Jurkat, Clone E6-1 (cell line): ENCODE measurements at regions not wholly inside any gene's neighbourhood (a gene's known extent, or its start where the extent isn't known, plus 50 kb on each side); places are given as distances from the start of the nearest gene placed in this dataset.
"Not testable (repeated sequence)": the region's sequence is repeated elsewhere in the genome, so short reads cannot be mapped to it uniquely, and the experiment has no call there.

Source experiments
- DNase-seq: peaks from one replicate; pipeline ENCODE4 v3.0.0-alpha.2; 2011; ENCODE audit warnings: low read depth, low spot score
- H3K4me3 ChIP-seq: 2 replicates; pipeline ENCODE4 v1.5.1; 2011; ENCODE audit warnings: mild to moderate bottlenecking, low read length, control low read depth, moderate library complexity

GRCh38 chr1:80534606-80535360 lies 1266.0 kb upstream of the ADGRL2 start:
- no peak for DNase-seq
- no peak overlapping the region for H3K4me3 ChIP-seq

- no peak for DNase-seq
- H3K4me3 ChIP-seq = no peak overlapping the region
Observed at GRCh38 chr1:80533775-80534334, 1266.9 kb upstream of the ADGRL2 start.

- no peak overlapping the region for H3K4me3 ChIP-seq
- DNase-seq = no peak
Observed at GRCh38 chr1:80533093-80533492, 1267.6 kb upstream of the ADGRL2 start.

GRCh38 chr1:80531182-80531581 lies 1269.6 kb upstream of the ADGRL2 start:
- DNase-seq = peak; percentile 86
- no peak overlapping the region for H3K4me3 ChIP-seq

GRCh38 chr1:80529546-80529945 lies 1271.2 kb upstream of the ADGRL2 start:
- no peak overlapping the region for H3K4me3 ChIP-seq
- DNase-seq = no peak

GRCh38 chr1:80523861-80524260 lies 1276.9 kb upstream of the ADGRL2 start:
- DNase-seq = no peak
- no peak overlapping the region for H3K4me3 ChIP-seq

- DNase-seq, H3K4me3 ChIP-seq: not testable (repeated sequence)
Observed at GRCh38 chr1:80523071-80523470, 1277.7 kb upstream of the ADGRL2 start.

GRCh38 chr1:80520949-80521348 lies 1279.8 kb upstream of the ADGRL2 start:
- H3K4me3 ChIP-seq = no peak overlapping the region
- no peak for DNase-seq

GRCh38 chr1:80517062-80517461 lies 1283.7 kb upstream of the ADGRL2 start:
- DNase-seq = no peak
- no peak overlapping the region for H3K4me3 ChIP-seq

- H3K4me3 ChIP-seq = no peak overlapping the region
- no peak for DNase-seq
Observed at GRCh38 chr1:80509965-80510522, 1290.7 kb upstream of the ADGRL2 start.

GRCh38 chr1:80506216-80506615 lies 1294.5 kb upstream of the ADGRL2 start:
- no peak for DNase-seq
- no peak overlapping the region for H3K4me3 ChIP-seq

GRCh38 chr1:80498673-80499072 lies 1302.1 kb upstream of the ADGRL2 start:
- no peak overlapping the region for H3K4me3 ChIP-seq
- DNase-seq = no peak

GRCh38 chr1:80495806-80496205 lies 1304.9 kb upstream of the ADGRL2 start:
- no peak overlapping the region for H3K4me3 ChIP-seq
- DNase-seq = no peak

GRCh38 chr1:80472145-80472544 lies 1328.6 kb upstream of the ADGRL2 start:
- DNase-seq = no peak

GRCh38 chr1:80468356-80468755 lies 1332.4 kb upstream of the ADGRL2 start:
- DNase-seq = no peak
- H3K4me3 ChIP-seq = no peak overlapping the region

More at GRCh38 chr1:80472145-80472544, 1328.6 kb upstream of the ADGRL2 start:
- no peak overlapping the region for H3K4me3 ChIP-seq

GRCh38 chr1:80462006-80462405 lies 1338.7 kb upstream of the ADGRL2 start:
- no peak for DNase-seq
- H3K4me3 ChIP-seq = no peak overlapping the region

- DNase-seq = no peak
- no peak overlapping the region for H3K4me3 ChIP-seq
Observed at GRCh38 chr1:80457409-80457808, 1343.3 kb upstream of the ADGRL2 start.

GRCh38 chr1:80453775-80454174 lies 1347.0 kb upstream of the ADGRL2 start:
- no peak overlapping the region for H3K4me3 ChIP-seq
- no peak for DNase-seq

- H3K4me3 ChIP-seq = no peak overlapping the region
- no peak for DNase-seq
Observed at GRCh38 chr1:80450711-80451110, 1350.0 kb upstream of the ADGRL2 start.

- H3K4me3 ChIP-seq = no peak overlapping the region
- no peak for DNase-seq
Observed at GRCh38 chr1:80448081-80448480, 1352.7 kb upstream of the ADGRL2 start.

- H3K4me3 ChIP-seq = no peak overlapping the region
- DNase-seq = no peak
Observed at GRCh38 chr1:80447526-80447925, 1353.2 kb upstream of the ADGRL2 start.
